ENCODE measurements at regions not wholly inside any gene's neighbourhood (a gene's known extent, or its start where the extent isn't known, plus 50 kb on each side); places are given as distances from the start of the nearest gene placed in this dataset.

DNA sequence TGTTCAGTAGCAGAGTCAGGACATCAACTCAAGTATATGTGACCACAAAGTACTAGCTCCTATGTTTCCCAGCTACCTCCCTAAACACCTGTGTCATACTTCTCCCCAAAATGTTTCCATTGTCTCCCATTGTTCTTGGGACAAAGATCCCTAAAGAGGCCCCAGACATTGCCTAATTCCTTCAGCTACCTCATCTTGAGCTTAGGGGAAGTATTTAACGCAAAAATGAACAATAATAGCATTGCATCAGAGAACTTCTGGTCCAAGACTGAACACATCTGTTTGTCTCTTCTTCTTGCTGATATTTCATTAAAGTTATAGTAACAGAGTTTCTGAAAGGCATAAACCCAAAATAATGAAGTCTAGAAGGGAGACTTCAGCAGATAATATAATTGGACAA lies 430.8 kb downstream of the MTRR start:
- TF ChIP-seq, protein P1, sequence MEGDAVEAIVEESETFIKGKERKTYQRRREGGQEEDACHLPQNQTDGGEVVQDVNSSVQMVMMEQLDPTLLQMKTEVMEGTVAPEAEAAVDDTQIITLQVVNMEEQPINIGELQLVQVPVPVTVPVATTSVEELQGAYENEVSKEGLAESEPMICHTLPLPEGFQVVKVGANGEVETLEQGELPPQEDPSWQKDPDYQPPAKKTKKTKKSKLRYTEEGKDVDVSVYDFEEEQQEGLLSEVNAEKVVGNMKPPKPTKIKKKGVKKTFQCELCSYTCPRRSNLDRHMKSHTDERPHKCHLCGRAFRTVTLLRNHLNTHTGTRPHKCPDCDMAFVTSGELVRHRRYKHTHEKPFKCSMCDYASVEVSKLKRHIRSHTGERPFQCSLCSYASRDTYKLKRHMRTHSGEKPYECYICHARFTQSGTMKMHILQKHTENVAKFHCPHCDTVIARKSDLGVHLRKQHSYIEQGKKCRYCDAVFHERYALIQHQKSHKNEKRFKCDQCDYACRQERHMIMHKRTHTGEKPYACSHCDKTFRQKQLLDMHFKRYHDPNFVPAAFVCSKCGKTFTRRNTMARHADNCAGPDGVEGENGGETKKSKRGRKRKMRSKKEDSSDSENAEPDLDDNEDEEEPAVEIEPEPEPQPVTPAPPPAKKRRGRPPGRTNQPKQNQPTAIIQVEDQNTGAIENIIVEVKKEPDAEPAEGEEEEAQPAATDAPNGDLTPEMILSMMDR (conservative IDR thresholded peaks at IDR 0.05 in 1 of 2, IDR thresholded peaks at IDR 0.05 in 1 of 2; ENCODE audit: low read depth in 1 of 2, low read length in 2 of 2), result no peak
- TF ChIP-seq EZH2 (IDR thresholded peaks at IDR 0.05; ENCODE audit: low read length, missing control alignments), result no peak

Data from fibroblast of lung (primary cell).